ENCODE measurements at regions not wholly inside any gene's neighbourhood (a gene's known extent, or its start where the extent isn't known, plus 50 kb on each side); places are given as distances from the start of the nearest gene placed in this dataset.

DNA sequence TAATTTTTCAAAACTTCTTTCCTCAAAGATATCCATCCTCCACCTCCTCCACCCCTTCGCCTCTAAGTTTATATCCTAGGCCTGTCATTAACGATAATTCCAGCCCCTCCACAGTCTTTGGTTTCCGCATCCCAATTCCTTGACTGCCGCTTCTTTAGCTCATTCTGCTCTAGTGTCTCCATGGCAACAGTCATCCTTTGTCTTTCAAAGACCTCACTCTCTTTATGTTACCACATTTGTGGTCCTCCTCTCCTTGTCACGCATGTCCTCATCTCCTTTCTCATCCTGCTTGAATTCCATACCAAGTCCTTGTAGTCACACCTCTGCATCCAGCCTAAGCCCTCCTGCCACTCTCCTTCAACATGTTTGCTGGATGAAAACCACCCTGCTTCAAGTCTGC, 511.2 kb upstream of the KLF6 start:
- H3K4me3 Mint-ChIP-seq (ENCODE audit: unreplicated experiment): no peak overlapping the region
- Histone ChIP-seq H3K4me1 (no peaks in the 10 kb centered on the region), H3K4me3 (ENCODE audit: low read depth, low read length) (no peak overlapping the region), H3K9me3 (no peaks in the 10 kb centered on the region), H3K27me3 (replicated peaks; ENCODE audit: control insufficient read depth, insufficient read depth, low read length) (no peaks in the 10 kb centered on the region), H3K36me3 (ENCODE audit: control insufficient read depth, insufficient read depth, low read length) (no peaks in the 10 kb centered on the region)
- H3K36me3 Mint-ChIP-seq (ENCODE audit: insufficient read depth, unreplicated experiment): no peaks in the 10 kb centered on the region
- no TSS peak for BruUV-seq (replicated peaks)
- peaks cover 3% of the 10 kb centered on the region for H3K27me3 Mint-ChIP-seq (ENCODE audit: insufficient read depth, unreplicated experiment)
- H3K4me1 Mint-ChIP-seq (ENCODE audit: low read depth, unreplicated experiment): no peaks in the 10 kb centered on the region
- DNase-seq: no peak
- no peaks in the 10 kb centered on the region for H3K9me3 Mint-ChIP-seq (ENCODE audit: unreplicated experiment)
- TF ChIP-seq, protein P1, sequence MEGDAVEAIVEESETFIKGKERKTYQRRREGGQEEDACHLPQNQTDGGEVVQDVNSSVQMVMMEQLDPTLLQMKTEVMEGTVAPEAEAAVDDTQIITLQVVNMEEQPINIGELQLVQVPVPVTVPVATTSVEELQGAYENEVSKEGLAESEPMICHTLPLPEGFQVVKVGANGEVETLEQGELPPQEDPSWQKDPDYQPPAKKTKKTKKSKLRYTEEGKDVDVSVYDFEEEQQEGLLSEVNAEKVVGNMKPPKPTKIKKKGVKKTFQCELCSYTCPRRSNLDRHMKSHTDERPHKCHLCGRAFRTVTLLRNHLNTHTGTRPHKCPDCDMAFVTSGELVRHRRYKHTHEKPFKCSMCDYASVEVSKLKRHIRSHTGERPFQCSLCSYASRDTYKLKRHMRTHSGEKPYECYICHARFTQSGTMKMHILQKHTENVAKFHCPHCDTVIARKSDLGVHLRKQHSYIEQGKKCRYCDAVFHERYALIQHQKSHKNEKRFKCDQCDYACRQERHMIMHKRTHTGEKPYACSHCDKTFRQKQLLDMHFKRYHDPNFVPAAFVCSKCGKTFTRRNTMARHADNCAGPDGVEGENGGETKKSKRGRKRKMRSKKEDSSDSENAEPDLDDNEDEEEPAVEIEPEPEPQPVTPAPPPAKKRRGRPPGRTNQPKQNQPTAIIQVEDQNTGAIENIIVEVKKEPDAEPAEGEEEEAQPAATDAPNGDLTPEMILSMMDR (IDR thresholded peaks at IDR 0.05; ENCODE audit: insufficient read depth in 1 of 2, low read depth in 1 of 2, low read length in 1 of 2, severe bottlenecking in 1 of 2, unreplicated experiment in 1 of 2): no peak
- no peak overlapping the region for H3K27ac Mint-ChIP-seq (ENCODE audit: unreplicated experiment)
- intact Hi-C loops (cut with micrococcal nuclease; ENCODE audit: unreplicated experiment): no loop called here
- ChIA-PET CTCF (no interaction called here), POLR2A (no interaction called here)

- Mint-ChIP-seq H3K27me3 (ENCODE audit: insufficient read depth, unreplicated experiment) (peaks cover 3% of the 10 kb centered on the region), H3K36me3 (ENCODE audit: insufficient read depth, unreplicated experiment) (no peaks in the 10 kb centered on the region), H3K4me3 (ENCODE audit: unreplicated experiment) (no peak overlapping the region), H3K27ac (ENCODE audit: unreplicated experiment) (no peak overlapping the region), H3K4me1 (ENCODE audit: low read depth, unreplicated experiment) (no peaks in the 10 kb centered on the region), H3K9me3 (ENCODE audit: unreplicated experiment) (no peaks in the 10 kb centered on the region)
- no peaks in the 10 kb centered on the region for H3K27me3 ChIP-seq (replicated peaks; ENCODE audit: control insufficient read depth, insufficient read depth, low read length)
- H3K4me3 ChIP-seq (ENCODE audit: low read depth, low read length): no peak overlapping the region
- no peaks in the 10 kb centered on the region for H3K4me1 ChIP-seq
- no peak for DNase-seq
- H3K9me3 ChIP-seq: no peaks in the 10 kb centered on the region
- no TSS peak for BruUV-seq (replicated peaks)
- H3K36me3 ChIP-seq (ENCODE audit: control insufficient read depth, insufficient read depth, low read length): no peaks in the 10 kb centered on the region
- TF ChIP-seq, protein P1 (IDR thresholded peaks at IDR 0.05; ENCODE audit: insufficient read depth in 1 of 2, low read depth in 1 of 2, low read length in 1 of 2, severe bottlenecking in 1 of 2, unreplicated experiment in 1 of 2): no peak
- ChIA-PET POLR2A (no interaction called here), CTCF (no interaction called here)
- intact Hi-C loops (cut with micrococcal nuclease; ENCODE audit: unreplicated experiment): no loop called here
Measured at GRCh38 chr10:4294996-4295792, 510.2 kb upstream of the KLF6 start.

DNA sequence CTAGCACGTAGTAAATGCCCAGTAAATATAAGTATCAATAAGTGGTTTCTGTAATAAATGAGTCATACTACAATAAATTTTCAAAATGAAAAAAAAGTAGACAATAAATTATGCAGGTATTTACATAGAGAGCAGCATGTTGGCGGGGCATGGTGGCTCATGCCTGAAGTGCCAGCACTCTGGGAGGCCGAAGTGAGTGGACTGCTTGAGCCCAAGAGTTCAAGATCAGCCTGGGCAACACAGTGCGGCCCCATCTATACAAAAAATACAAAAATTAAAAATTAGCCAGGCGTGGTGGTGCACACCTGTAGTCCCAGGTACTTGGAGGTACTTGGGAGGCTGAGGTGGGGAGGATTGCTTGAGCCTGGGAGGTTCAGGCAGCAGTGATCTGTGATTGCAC, 509.3 kb upstream of the KLF6 start:
- Mint-ChIP-seq H3K27ac (ENCODE audit: unreplicated experiment) (no peak overlapping the region), H3K9me3 (ENCODE audit: unreplicated experiment) (no peaks in the 10 kb centered on the region), H3K4me3 (ENCODE audit: unreplicated experiment) (no peak overlapping the region), H3K27me3 (ENCODE audit: insufficient read depth, unreplicated experiment) (peaks cover 3% of the 10 kb centered on the region), H3K4me1 (ENCODE audit: low read depth, unreplicated experiment) (no peaks in the 10 kb centered on the region), H3K36me3 (ENCODE audit: insufficient read depth, unreplicated experiment) (no peaks in the 10 kb centered on the region)
- Histone ChIP-seq H3K36me3 (ENCODE audit: control insufficient read depth, insufficient read depth, low read length) (no peaks in the 10 kb centered on the region), H3K4me1 (no peaks in the 10 kb centered on the region), H3K27me3 (replicated peaks; ENCODE audit: control insufficient read depth, insufficient read depth, low read length) (no peaks in the 10 kb centered on the region), H3K4me3 (ENCODE audit: low read depth, low read length) (no peak overlapping the region), H3K9me3 (no peaks in the 10 kb centered on the region)
- ChIA-PET POLR2A (no interaction called here), CTCF (no interaction called here)
- intact Hi-C loops (cut with micrococcal nuclease; ENCODE audit: unreplicated experiment): no loop called here
- DNase-seq: no peak
- TF ChIP-seq, protein P1 (IDR thresholded peaks at IDR 0.05; ENCODE audit: insufficient read depth in 1 of 2, low read depth in 1 of 2, low read length in 1 of 2, severe bottlenecking in 1 of 2, unreplicated experiment in 1 of 2): no peak
- BruUV-seq (replicated peaks): no TSS peak
